Femur (tissue), 1 donor: ENCODE measurements at regions not wholly inside any gene's neighbourhood (a gene's known extent, or its start where the extent isn't known, plus 50 kb on each side); places are given as distances from the start of the nearest gene placed in this dataset.
"Not testable (repeated sequence)": the region's sequence is repeated elsewhere in the genome, so short reads cannot be mapped to it uniquely, and the experiment has no call there.

Experiments
- DNase-seq: peaks from one replicate; pipeline ENCODE4 v3.0.0-alpha.2; 2017

DNA sequence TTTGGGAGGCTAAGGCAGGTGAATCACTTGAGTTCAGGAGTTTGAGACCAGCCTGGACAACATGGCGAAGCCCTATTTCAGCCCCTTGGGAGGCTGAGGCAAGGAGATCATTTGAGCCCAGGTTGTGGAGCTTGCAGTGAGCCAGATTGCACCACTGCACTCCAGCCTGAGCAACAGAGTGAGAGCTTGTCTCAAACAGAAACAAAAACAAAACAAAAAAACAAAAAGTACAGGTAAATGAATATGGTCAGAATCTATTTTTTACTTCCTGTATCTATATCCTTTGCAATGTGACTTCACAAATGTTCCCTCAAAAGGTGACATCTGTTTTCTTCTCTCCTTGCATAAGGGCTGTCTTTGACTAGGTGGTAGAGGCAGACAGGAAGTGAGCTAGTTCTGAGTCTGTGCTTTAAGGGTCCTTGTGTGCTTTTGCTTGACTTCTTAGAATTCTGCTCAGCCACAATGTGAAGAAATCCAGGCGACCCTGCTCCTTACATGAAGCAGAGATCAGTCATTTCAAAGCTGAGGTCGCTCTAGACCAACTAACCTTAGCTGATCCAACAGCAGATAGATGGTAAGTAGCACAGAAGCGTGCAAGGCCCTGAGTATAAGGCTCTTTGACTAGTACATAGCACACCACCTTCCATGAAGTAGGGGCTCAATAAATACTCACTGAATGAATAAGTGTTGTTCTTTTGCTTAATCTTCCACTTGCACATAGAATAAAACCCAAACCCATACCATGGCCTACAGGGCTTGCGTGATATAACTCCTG, 423.2 kb upstream of the PCDH15 start:
- no peak for DNase-seq

DNA sequence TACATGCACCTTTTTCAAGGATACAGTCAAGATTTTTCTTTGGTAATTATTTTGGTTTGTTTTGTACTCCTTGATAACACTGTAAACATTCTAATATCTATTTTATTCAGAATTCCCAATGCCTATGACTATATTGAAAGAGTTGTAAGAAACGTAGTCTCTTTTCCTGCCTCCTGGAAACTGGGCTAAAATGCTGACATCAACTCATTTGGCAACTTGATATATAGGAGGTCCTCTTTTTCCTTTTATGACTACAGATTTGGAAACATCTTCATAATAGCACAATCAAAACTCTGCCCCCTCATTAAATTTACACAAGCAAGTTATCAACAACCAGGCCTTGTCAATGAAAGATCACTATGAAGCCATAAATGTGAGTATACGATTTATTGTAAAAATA, 422.3 kb upstream of the PCDH15 start:
- no peak for DNase-seq

DNA sequence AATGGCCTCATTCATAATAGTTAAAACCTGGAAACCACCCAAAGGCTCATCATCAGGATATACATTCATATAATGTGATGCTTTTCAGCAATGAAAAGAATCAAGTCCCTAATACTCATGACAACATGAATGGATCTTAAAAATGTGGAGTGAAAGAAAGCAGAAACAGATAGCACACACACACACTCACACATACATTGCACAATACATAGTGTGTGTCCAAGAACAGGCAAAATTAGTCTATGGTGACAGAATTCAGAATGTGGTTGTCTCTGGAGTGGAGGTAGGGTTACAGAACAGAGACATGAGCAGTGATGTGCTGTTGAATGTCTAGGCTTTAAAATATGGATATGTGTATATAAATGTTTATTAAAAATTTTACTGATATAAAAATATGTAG, 419.9 kb upstream of the PCDH15 start:
- DNase-seq, result no peak

DNA sequence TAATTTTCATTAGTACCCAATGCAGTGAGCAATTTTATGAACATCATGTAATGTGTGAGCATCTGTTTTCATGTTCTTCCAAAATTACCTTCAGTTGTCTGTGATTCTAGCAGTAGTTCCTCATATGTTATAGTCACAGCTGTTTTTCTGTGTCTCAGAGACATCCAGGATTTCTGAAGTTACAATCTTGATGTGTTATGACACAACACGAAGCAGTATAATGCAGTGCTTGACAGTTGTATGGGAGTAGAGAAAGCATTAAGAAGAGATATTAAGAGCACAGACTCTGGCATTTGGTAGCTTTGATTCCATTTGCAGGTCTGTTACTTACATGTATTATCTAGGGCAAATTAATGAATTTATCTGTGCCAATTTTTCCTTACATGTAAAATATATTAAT, 414.7 kb upstream of the PCDH15 start:
- DNase-seq, result no peak

DNA sequence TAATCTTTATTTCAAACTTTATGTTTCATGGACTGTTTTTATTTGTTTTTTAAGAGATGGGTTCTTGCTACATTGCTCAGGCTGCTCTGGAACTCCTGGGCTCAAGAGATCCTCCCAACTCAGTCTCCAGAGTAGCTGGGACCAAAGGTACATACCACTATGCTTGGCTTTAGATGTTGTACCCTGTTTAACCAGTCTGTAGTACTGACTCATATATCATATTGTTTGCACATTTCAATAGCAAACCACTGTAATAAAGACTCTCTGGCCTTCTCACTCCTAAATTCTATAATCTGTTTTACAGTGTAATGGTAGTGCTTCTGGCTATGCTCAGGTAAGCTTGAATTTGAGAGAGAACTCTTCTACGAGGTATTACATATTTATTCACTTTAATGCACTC, 413.6 kb upstream of the PCDH15 start:
- no peak for DNase-seq

DNA sequence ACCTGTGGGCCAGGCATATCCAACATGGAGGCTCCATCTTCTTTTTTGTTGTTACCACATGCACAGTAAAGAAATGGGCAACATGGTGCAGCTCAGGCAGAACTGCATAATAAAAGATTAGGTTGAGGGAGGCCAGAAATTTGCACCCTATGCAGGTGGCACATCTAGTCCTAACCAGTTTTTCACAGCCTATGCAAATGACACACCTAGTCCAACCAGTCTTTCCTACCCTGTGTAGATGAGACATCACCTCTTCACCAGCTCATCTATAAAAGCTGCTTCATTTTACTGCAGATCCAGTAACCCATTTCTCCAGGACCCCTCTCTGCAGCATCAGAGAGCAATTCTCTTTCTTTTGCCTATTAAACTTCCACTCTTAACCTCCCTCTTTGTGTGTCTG, 411.0 kb upstream of the PCDH15 start:
- DNase-seq, result no peak

DNA sequence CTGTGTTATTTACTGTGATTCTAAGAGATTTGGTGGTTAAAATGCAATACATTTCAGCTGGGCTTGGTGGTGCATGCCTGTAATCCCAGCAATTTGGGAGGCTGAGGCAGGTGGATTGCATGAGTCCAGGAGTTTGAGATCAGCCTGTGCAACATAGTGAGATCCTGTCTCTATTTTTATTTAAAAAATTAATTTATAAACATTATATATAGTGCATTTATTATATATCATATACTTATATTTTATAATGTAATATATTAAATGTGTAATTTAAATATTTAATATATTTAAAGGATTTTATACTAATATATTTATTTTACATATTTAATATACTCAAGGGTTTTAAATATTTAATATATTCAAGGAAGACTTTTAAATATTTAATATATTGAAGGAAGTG, 402.8 kb upstream of the PCDH15 start:
- DNase-seq, result no peak

DNA sequence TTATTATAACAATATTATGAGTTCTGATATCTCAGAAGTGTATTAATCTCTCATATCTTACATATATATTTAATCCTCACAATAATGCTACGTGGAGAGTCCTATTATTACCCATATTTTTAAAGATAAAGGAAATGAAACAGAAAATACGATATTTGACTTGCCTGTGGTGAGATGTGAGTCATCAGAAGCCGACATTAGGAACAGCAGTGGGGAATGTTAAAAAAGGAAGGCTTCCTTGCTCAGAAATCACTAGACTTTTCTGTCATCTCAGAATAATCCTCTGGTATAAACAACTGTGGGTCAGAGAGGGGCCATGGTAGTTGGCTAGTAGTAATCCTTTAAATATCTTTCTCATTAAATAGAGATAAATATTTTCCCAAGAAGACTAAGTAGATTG, 402.3 kb upstream of the PCDH15 start:
- no peak for DNase-seq

DNA sequence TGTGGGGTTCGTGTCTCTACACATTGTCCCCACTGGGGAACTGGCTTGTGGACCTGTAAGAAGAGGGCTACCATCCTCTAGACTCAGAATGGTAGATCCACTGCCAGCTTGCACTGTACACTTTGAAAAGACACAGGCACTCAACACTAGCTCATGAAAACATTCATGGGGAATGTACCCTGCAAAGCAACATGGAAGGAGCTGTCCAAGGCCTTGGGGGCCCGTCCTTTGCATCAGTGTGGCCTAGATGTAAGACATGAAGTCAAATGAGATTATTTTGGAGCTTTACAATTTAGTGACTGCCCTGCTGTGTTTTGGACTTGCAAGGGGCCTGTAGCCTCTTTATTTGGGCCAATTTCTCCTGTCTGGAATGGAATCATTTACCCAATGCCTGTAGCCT, 399.0 kb upstream of the PCDH15 start:
- no peak for DNase-seq

DNA sequence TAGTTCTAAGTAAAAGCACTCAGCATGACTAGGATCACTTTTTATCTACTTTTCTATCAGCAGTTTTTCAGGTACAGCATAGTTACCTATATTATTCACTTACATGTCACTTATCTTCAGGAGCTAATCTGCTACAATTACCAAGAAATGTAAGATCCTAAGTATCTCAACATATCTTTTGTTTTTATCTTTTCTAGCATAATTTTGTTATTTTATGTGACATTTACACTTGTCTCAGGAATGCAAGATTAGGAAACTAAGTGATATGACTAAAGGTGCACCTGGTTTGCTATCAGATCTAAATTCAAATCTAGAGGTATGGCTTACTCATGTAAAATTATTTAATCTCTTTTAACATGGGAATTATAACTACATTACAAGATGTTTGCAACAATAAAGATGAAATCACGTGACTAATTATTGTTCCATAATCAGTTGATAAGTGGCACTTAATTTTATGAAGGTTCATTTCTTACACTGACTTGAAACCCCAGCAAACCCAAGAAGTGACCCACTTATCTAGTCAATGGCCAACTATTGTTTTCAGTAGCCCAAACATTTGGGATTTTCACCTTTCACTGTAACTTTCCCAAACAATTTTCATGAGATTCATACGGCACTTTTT, 390.3 kb upstream of the PCDH15 start:
- DNase-seq, result no peak

DNA sequence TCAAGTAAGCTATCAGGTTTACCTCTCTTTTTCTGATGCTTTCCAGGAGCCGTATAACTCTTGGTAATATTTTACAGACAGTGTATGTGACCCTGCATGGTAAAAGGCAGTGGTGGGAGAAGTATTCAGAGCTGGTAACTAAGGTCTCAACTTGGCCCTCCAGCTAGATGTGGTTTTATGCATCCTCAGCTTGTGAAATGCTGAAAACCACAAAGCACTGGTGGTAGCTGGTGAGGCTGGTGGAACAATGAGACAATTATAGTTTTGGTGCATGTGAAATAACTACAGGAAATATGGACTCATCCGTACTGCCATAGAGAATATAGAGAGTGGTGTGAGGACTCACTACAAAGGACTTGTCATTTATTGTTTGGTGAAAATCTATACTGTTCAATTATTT, 383.0 kb upstream of the PCDH15 start:
- no peak for DNase-seq

DNA sequence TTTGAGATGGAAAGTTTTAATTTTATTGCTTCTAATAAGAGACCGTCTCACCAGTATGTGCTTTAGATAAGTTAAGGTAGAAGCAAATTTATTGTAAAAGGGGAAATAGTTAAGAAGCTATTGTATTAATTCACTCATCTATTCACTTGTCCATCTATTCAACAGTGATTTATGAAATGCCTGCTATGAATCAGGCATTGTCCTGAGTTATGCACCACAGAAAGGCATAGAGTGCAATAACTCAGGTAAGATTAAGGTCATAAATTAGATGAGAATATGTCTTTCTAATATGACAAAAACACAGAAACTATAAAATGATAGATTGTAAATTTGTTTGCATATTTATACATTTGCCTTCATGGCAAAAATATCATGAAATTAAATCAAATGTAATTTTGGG, 379.3 kb upstream of the PCDH15 start:
- no peak for DNase-seq

DNA sequence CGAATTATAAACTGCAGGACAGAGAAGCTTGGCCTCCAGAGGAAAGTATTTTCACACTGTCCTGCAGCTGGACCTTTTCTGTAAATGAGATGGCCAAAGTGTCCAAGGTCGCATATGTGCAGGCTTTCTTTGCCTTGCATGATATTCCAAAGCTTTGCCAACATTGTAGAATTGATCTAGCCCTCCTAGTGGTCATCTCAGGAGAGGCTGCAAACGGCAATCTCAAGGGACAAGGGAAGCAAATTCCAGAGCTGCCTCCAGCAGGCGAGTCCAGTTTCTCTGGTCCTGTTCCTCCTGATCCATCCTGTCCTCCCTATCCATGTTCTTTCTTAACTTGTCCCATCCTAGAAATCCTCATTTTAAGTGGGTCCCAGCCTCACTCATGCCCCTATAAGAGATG, 373.4 kb upstream of the PCDH15 start:
- DNase-seq, result no peak

DNA sequence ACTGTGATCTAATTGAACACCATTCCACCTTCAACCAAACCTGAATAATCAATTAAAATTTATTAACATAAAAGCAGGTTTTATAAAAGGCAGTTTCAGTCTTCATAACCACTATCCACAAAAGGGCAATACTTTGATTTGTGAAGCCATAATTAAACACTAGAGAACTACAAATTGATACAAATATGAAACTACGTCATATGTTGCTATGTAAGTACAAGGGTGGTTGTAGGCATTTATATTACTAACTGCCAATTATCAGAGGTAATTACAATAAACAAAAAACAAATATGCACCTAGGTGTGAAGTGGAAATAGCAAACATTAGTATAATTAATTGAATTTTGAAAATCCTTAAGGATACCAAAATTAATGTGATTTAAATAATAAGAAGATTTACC, 368.5 kb upstream of the PCDH15 start:
- DNase-seq, result no peak

DNA sequence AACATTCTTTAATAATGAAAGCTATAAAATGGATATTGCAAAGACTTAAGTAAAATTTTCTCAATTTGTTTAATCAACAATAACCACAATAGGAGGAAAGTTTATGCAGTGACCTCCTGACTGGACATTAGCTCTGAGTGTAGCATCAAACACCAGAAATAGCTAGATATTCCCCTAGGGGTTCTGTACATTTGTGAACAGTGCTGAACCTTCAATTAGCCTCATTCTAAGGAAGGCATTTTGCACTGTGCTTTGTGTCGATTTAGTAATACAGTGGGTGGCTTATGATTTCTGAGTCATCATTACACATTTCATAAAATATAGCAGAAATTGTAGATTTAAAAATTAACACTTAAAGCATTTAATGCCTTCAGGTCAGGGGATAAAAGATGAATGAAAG, 367.3 kb upstream of the PCDH15 start:
- DNase-seq, result no peak

DNA sequence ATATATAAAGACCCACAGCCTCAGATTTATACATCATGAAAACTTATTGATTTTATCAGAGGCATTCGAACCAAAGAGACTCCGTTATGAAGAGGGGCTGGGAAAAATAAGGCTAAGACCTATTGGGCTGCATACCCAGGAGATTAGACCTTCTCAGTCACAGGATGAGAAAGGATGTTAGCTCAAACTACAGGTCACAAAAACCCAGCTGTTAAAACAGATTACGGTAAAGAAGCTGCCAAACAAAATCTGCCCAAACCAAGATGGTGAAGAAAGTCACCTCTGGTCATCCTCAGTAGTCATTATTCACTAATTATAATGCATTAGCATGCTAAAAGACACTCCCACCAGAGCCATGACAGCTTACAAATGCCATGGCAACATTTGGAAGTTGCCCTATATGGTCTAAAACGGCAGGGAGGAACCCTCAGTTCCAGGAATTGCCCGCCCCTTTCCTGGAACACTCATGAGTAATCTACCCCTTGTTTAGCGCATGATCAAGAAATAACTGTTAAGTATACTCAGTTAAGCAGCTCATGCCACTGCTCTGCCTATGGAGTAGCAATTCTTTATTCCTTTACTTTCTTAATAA, 362.5 kb upstream of the PCDH15 start:
- no peak for DNase-seq

DNA sequence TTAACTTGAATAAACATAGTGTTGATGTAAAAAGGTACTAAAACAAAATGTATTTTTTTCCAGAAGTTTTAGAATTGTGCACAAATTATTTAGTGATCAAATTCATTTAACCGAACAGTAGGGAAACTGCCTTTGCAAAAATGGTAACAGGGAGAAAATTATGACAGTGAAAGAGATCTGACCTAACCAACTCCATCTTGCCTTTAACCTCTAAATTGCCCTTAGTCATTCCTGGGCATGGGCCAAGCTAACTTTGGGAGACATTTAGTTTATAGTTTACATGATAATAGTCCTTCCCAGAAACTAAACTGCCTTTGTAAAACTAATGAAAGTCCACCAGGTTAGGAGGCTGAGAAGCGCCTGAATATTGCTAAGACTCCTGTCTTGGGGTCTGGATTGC, 361.3 kb upstream of the PCDH15 start:
- DNase-seq, result not testable (repeated sequence)

DNA sequence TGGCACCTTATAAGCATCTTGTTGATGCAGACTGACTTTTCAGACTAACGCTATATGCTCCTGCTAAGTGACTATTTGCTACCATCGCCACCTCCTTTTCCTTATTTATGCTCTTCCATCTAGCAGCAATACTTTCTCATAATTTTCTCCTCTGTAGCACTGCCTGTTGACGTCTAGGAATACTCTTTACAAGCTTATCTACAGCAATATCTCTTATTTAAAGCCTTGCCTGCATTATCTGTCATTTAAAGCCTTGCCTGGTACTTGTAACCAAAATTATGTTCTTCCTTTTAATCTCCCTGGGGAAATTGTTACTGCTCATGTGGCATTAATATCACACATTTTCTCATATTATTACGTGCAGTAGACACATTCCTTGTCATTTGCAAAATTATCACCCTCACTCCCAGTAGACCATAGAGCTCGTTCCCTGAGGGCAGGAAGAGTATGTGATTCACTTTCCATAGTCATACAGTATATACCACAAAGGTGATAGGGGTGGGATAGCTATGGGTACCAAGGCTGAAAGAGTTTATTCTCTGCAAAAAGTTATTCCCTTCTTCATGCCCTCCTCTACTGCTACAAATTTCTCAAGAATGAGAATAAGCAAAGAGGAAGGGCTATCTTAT, 359.7 kb upstream of the PCDH15 start:
- DNase-seq, result no peak

DNA sequence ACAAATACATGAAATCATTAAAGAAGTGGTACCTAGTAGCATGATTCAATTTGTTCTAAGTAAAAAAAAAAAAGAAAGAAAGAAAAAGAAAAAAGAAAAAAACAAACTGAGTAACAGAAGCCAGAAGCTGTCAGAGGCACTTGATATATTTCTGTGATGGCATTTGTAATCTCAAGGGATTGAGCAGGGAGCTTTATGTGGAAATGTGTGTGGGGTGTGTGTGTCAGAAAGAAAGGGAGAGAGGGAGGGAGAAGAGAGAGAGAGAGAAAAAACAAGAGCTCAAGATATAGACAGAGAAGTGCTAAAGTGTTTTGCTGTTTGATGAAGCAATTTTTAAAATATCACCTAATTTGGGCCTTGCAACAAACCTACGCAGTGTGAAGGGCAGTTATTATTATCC, 357.6 kb upstream of the PCDH15 start:
- DNase-seq, result no peak

DNA sequence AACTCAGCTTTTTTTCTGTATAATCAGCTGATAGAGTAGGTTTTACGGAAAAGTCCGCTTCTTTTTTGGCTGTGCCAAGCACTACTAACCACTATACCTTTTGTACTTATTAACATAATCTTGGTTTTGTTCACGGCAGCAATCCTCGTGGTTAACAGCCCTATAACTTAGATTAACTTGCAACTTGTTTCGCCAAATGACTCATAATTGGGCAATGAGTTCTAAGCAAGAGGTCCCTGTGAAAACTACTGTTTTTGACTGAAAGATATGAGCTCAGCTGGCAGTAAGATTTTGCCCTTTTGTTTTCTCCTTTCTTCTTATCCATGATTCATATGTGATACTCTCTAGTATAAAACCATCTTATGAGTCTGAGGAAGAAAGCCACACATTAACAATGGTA, 345.0 kb upstream of the PCDH15 start:
- no peak for DNase-seq

DNA sequence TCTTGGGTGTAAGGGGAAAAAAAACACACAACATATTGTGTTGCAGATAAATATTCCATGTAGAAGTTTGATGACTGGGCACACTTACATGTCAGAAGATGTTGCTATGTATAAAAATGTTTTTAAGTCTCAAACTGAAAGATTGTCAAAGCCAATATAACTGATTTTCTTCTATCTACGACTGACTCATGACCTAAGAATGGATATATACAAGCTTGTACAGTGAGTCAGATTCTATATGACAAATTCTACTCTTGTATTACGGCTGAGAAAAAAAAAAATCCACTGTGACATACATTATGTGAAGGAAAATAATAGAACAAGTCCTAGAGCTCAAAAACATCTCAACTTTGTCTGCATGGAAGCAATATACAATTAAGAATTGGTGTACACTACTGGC, 343.0 kb upstream of the PCDH15 start:
- no peak for DNase-seq

DNA sequence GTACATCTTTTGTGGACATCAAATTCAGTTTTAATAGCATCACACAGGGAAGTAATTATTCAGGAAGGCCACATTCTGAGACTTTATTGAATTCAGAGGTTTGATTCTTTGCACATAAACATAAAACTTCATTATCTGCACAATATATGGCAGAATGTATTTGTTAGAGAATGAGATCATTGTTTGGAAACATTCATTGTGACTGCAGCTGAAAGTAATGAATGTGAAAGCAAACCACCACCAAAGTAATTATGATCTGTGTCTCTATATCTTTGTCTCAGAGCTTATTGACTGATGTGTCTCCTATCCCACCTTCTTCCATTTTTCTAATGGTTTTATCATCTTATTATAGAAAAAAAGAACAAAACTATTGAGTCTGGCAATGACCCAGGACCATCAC, 340.9 kb upstream of the PCDH15 start:
- DNase-seq, result no peak

DNA sequence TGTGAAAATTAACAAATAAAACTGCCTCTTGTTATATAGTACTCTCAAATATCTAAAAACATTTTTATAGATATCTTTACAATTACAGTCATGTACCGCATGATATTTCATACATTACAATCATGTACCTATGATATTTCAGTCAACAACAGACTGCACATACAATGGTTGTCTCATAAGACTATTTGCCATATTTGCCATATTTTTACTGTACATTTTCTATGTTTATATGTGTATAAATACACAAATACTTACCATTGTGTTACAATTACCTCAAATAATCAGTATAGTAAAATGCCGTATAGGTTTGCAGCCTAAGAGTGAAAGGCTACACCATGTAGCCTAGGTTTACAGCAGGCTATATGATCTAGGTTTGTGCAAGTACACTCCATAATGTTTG, 336.0 kb upstream of the PCDH15 start:
- DNase-seq, result no peak

DNA sequence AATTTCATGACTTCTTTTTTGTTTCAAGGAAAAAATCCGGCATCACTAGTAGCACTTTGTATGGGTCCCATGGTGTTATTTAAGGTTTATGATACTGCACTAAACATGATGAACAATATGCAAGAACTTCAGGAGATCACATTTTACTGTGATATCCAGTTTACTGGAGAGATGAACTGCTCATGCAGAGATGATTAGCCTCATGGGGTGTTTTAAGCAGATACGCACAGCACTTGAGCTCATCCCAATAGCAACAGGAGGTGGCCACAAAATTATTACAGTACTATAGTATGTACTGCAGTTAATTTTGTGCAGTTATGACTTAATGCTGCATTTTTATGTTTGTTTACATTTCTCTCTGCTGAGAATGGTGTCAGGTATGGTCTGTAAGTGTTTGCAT, 303.7 kb upstream of the PCDH15 start:
- DNase-seq, result no peak
